NOMO-1 (cell line): ENCODE measurements at regions not wholly inside any gene's neighbourhood (a gene's known extent, or its start where the extent isn't known, plus 50 kb on each side); places are given as distances from the start of the nearest gene placed in this dataset.

Experiments used
- DNase-seq, 2 experiments: peaks; one replicate each; lab custom pipeline; 2025; ENCODE audit not compliant: unreplicated experiment in 2 of 2; lab: John Stamatoyannopoulos, UW

DNA sequence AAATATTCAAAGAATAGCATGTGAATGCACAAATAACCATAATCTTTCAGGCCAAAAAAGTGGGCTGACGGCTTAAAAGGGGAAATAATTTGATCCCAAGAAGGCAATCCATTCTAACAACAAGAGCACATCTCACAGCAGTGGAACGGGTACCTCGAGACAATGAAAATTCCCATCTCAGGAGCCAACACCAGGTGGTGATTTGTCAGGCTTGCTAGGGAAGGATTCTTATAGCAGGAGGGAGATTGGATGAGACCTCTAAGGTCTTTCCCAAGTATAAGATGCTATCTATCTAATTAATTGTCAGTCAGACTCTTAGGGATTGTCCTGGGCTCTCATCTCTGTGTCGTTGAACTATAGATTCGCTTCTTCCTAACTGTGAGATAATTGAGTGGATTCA, 284.0 kb downstream of the ETS1 start:
- DNase-seq: no peak

DNA sequence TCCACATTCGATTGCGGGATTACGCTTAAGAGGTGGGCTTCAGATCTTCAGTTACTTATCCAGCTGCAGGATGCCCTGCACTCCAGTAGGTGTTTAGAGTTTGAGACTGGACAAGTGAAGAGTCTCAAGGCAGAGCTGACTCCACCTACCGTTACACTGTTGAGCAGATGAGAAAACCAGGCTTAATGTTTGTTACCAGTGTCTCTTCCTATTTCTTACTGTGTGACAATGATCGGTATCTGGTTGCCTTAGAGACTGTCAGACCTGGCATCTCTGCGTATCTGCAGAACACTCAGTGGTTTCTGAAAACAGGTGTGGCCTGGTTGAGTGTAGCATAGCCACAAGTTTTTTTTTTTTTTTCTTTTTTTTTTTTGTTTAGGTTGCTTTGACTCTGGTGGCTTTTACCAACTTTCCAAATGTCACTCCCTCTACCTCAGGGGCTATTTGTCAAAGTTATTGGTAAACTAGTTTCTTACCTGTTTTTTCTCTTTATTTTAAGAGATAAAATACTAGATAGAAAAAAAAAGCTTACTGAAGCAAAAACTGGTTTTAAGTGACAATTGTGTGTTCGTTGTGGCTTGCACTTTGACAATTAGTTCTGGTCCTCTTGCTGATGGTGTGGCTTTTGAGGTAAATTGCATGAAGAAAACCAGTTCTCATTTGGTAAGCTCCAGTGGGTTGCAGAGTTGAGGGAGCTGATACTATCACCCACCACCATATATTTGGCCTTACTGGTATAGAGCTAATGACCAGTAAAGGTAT, 284.8 kb downstream of the ETS1 start:
- no peak for DNase-seq

DNA sequence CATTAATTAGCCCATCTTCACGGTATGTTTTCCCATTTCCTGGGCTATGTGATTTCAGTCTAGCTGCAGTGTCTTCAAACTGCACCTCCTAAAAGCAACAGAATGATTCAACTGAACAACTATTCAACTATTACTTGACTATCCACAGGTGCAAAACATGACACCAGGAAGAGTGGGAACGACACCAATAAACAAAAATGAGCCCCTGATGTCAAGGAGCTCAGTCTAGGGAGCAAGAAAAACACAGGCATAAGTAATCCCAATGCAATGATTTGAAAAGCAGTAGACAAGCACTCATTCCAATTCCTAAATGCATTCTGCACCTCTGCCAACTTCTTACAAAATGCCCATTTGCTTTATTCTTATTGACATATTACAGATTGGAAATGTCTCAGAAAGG, 285.6 kb downstream of the ETS1 start:
- DNase-seq: no peak

DNA sequence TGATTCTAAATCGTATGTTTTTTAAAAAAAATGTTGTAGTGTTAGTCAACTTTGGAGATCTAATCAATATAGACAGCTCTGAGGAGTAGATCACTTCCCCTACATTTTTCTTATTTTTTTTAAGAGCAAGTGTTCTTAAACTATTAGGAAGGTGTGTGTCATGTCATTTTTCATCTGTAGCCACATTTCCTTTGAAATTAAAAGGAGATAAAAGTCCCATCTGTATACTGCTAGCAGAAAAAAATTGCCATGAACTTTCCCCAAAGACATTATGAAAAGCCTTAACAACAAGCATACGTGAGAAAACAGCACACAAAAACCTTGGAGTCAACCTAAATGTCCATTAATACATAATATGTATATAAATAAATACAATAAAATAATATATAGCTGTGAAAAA, 286.6 kb downstream of the ETS1 start:
- no peak for DNase-seq

DNA sequence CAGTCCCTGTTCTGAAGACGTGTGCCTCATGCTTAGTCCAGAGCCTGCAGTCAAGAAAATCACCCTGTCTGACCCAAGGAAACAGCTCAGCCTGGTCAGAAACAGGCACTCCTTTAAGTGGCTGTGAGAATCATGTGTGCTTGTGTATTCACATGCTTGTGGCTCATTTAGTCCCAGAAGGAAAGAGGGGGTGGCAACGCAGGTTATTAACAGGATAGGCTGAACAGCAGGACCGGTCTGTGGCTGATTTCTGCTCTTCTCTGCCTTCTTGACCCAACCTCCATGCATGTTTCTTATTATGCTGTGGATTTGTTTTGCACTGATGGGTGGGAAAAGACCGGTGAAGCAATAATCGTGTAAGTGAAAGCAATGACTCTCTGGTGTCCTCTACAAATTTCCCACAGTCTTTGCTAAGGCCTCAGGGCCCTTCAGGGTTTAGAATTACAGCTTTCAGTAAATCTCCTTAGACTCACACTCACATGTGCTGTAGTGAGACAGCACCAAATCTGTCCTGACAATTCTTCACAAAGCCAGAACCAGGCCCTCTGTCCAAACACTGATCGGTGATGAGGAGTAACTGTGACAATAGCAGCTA, 288.1 kb downstream of the ETS1 start:
- no peak for DNase-seq

DNA sequence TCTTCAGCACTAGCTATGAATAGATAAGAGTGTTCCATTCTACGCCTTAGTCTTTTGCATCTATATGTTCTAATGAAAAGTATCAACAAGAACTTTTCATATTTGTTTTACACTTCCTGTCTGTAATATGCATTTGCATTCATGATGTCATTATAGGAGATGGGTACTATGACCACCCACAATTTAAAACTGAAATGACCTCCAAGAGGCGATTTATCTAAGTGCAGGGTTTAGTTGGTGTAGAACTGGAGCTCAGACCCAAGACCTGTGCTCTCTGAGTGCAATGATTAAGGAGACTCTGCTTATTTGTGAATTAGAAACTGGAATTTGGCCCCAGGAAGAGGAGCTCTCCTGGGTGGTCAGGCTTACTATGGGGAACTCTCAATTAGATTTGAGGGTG, 289.1 kb downstream of the ETS1 start:
- no peak for DNase-seq

DNA sequence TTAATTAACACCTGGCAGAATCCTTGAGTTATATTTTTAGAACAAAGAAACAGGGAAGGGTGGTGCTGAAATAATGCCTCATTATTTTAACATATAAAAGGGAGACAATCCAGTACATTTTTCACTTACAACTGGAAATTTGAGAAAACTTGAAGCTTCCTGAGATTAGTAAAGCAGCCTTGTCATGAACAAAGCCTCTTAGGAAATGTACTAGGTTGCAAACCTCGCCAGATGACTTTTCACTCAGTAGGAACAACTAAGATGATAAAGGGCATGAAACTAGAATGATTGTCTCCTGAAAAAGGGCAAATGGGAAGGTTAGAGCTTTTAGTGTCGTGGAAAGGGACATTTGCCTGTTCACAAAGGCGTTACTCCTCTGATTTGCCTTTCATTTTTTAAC, 289.6 kb downstream of the ETS1 start:
- no peak for DNase-seq

DNA sequence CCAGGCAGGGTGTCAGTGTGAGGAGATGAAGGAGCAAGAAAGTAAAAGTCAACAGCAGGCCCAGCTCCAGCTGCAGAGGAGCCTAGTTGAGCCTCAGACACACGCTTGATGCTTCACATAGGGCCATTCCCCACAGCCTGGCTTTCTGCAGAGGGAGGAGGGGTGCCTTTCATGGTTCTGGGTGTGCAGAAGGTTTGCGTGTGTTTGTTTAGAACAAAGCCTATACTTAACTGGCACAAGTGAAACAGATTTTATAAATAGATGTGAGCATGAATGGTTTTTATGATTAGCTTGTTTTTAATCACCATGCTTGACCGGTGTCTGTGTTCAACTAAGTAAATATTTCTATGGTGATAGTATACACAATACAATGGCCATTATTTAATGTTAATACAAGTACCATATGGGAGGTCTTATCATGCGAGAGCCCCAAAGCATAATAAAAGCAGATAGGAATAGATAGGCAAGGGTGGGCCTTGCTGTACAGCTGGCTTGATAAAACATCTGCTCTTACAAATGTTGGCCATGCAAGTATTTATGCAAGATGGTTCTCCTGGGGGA, 290.2 kb downstream of the ETS1 start:
- DNase-seq: no peak

DNA sequence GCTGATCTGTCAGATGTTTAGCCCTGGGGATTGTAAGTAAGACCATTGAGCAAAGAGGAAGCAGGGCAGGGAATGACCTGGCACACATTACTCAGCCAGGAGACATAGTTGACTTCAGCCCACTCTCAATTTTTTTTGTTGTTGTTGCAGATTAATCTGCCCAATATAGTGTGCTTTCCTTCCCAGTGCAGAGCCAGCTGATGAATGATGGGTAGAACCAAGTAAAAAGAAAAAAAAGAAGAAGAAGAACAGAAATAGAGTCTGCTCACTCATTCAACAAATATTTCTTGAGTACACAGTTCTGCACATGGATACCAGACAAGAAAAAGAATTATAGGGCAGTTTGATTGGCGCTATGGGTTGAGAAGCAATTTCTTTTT, 292.7 kb downstream of the ETS1 start:
- no peak for DNase-seq

DNA sequence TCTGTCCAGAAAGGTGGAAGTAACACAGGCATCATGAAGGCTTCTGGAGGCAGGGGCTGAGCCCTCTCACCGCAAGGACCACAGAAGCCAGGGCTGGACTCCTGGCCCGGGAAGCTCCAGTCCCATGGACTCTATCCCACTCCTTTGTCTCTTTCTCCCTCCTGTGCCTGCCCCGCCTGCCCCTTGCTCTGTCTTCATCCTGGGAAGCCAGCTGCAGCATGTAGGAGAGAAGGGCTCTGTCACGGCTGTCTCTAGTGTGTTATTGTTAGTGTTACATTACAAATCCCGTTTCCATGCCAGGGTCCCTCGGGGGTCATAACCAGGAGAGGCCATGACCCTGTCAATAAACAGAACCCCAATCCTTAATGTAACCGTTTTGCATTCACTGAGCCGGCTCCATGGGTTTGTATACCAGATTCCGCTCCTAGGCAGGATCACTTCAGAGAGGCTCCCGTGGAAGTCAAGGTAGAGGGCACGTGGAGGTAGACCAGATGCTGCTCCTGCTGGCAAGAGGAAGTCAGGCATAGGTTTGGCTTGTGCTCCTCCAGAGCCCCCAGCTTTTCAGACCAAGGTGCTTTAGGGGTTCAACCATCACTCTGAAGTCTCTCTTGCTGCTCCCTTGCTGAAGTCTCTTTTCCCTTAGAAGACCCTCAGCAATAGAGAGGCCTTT, 293.2 kb downstream of the ETS1 start:
- DNase-seq: no peak

DNA sequence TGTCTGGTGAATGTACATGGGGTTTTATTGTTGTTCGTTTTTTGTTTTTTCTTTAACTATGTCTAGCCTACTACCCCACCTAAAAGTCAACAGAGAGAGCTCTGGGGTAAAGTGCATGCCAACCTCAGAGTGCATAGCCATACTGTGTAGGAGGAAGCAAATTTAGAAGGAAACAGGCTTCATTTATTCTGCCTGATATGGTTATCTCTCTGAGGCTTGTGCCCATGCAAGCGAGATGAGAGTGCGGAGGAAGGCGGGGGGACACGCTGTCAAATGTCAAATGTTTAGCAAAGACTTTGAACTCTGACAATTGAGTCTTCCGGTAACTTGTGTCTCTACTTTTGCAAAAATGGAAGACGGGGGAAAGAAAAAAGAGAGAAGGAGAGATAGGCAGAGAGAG, 295.5 kb downstream of the ETS1 start:
- DNase-seq: no peak

DNA sequence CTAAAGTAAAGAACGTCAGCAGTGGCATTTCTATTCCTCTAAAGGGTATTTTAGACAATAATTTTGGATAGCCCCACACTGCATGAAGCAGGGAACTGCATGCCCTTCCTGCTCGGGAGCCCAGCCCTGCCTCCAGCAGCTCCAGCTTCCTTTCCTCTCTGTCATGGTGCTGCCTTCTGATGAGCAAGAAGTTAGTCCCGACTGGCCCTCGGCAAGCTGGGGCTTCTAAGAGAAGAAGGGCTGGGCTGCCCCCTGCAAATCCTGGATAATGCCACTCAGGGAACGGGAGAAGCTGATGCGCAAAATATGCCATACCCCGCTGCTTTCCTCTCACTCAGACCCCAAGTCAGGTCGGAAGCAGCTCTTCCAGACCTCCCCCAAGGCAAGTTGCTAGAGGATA, 296.4 kb downstream of the ETS1 start:
- DNase-seq: no peak

DNA sequence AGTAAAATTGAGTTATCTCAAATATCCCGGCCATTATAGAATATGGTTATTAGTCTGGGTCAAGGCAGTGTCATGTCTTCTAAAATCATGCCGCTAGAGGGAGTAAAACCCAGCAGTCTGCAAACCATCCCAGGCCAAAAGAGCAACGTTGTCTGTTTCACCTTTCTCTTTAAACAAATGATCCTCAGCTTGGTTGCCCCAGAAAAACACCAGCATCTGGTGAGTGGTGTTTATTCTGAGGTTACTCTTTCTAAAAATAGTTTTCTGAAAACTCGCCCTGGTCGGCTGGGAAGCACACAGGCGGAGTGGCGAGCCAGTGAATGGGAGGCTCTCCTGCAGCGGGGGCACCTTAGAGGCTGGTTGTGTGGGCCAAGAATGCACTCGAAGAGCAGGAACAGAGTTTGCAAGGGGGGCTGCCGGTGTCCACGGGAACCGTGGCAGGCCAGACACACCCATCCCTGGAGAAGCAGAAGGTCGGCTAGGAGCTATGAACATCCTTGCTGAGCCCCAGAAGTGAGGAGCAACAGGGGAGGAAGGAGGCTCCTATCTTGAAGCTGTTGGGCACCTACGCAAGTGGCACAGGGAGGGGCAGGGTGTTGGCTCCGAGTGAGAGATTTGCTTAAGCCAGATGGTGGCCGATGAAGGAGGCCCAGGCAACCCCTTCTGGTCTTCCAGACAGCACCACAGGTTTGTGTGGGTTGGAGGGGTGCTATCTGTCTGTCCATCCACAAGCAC, 297.1 kb downstream of the ETS1 start:
- DNase-seq: peak; percentile 51 to 74

DNA sequence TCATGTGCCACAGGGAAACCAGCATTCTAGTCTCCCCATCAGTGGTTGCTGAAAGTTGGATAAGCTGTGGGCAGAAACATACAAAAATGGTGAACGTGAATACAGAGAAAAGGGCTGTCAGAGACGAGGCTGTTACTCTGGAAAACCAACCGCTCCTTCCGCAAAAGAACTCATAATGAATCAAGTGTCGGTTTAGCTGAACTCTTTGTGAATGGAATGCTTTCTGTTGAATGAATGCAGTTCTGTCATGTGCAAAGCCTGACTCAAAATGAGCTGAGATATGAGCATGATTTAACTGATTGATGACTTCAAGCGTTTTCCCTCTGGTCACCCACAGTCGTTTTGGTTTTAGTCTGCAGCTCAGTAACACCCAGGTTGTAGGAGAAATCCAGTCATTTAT, 298.3 kb downstream of the ETS1 start:
- DNase-seq: no peak

DNA sequence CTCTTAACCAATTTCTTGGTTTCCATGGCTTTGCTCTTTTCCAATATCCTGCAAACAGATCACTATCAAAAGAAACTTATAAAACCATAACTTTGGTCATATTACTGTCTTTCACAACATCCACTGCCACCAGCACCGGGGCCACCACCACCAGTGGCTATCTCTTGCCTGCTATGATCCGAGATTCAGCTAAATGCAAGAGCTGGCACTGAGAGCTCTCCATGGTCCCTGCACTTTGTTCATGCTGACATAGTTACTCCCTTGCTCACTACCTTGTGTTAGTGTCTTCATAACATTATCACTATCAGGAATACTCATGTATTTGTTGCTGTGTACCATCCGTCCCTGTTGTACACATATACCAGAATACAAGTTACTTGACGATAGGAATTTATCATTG, 299.0 kb downstream of the ETS1 start:
- no peak for DNase-seq

DNA sequence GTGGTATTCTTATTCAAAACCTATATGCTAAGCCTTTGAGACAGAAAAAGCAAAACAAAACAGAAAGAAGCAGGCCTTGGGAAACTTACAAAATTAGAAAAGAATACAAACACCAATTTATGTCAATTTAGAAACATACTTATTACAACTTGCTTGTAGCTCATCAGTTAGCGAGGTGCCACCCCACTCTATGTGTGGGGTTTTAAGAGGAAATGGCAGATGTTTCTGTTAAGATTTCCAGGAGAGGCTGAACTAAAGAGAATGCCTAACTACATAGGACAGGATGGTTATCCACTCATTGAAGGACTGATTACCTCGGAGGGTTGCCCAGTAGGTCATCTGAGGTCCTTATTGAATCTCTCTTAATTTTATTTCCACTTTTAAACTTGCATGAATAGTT, 302.0 kb downstream of the ETS1 start:
- DNase-seq: no peak

DNA sequence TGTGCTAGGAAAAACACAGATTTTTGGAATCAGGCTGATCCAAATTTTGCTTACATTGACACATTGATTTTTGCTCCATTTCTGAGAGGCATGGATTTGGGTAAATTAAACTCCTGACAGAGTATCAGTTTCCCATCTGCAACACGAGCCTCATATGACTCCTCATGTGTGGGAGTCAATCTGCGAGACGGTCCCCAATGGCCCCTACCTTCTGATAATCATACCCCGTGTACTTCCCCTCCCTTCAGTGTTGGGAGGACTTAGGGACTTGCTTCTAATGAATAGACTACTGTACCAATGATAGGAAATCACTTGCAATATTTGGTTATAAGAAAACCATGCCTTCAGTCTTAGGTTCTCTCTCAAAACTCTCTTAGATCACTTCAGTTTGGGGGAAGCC, 302.7 kb downstream of the ETS1 start:
- no peak for DNase-seq

DNA sequence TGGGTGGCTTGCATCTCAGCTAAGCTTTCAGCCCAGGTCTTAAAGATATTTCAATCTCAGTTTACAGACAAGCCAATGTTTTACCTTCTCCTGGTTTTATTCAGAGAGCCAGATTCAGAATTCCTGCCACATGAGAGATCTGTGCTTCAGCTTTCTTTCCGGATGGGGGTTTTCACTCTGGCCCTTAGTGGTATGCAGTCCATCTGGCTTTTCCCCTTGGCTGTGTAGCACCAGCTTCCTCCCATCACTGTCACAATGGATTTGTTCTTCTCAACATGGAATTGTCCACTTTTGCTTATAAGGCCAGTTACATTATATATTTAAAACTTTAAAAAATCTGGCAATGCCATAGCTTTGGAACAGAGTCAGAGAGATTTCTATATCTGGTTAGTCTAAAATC, 303.9 kb downstream of the ETS1 start:
- DNase-seq: no peak

DNA sequence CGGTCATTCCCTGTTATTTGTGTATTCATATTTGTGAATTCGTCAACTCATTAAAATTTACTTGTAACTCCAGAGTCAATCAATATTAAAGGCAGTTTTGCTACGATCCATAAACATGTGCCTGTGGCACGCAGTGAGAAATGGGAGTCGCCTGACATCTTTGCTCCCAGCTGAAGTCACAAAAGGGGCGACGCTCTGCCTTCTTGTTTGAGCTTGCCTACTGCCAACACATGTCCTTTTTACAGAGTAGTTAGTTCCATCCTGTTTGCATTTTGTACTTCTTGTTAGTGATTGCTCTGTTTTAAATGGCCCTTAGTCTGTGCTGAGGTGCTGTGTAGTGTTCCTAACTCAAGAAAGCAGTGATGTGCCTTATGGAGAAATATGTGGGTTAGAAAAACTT, 305.3 kb downstream of the ETS1 start:
- DNase-seq: no peak

DNA sequence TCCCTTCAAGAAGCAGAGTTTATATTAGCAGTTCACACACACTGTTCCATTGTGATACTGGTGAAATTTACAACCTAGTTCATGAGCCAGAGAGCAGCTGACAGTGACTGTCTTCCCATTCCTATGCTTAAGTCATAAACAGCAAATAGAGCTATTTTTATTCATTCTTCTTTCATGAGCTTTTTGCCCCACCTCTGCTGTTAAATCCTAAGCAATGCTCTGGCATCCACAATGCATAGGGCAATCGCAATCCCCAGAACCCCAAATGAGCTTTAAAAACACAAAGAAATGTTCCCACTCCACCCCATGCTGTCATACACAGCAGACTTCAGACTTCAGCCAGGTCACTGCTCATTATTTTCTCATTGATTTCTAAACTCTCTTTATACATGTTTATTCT, 307.5 kb downstream of the ETS1 start:
- no peak for DNase-seq

DNA sequence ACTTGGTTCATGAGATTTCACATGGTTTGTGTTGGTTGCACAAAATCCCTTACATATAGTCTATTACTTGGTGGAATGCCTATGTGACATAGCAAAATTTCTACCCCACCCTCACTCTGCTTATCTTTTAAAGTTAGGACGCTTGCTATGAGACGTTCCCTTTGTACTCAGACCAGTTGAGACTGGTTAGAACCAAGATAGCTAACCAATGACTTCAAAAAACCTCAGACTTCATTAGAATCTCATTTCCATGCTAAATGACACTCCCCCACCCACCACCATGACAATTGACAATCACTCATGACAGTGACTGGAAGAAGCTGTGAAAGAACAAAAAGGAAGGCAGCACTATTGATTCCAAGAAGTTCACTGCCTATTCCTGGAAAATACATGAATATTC, 313.6 kb downstream of the ETS1 start:
- no peak for DNase-seq
